Neural progenitor cell (in vitro differentiated cells): ENCODE measurements at regions not wholly inside any gene's neighbourhood (a gene's known extent, or its start where the extent isn't known, plus 50 kb on each side); places are given as distances from the start of the nearest gene placed in this dataset.

ENCODE experiments used
- DNase-seq: peaks from one replicate; pipeline ENCODE4 v3.0.0-alpha.2; 2016; ENCODE audit warnings: low spot score
- H2AFZ ChIP-seq: fragments of 200-600 bp; sonication (generic); replicated peaks from 2 replicates; pipeline ENCODE4 v1.6.1; 2016; ENCODE audit warnings: antibody characterized with exemption
- H3F3A ChIP-seq: fragments of 200-600 bp; sonication (generic); 2 replicates; pipeline ENCODE4 v1.6.1; 2016; ENCODE audit warnings: antibody characterized with exemption, low read depth
- H3K27ac ChIP-seq: fragments of 200-600 bp; sonication (generic); 2 replicates; pipeline ENCODE4 v1.5.1; 2016; ENCODE audit warnings: mild to moderate bottlenecking
- H3K27me3 ChIP-seq: fragments of 200-600 bp; sonication (generic); 2 replicates; pipeline ENCODE4 v1.6.1; 2016; ENCODE audit warnings: mild to moderate bottlenecking, moderate library complexity
- H3K36me3 ChIP-seq: fragments of 200-600 bp; sonication (generic); 2 replicates; pipeline ENCODE4 v1.5.1; 2016
- H3K4me1 ChIP-seq: fragments of 200-600 bp; sonication (generic); 2 replicates; pipeline ENCODE4 v1.6.1; 2016; ENCODE audit warnings: mixed run types
- H3K4me2 ChIP-seq: fragments of 200-600 bp; sonication (generic); 2 replicates; pipeline ENCODE4 v1.6.1; 2016
- H3K4me3 ChIP-seq: fragments of 200-600 bp; sonication (generic); 2 replicates; pipeline ENCODE4 v1.5.1; 2016
- H3K79me2 ChIP-seq: fragments of 200-600 bp; sonication (generic); 2 replicates; pipeline ENCODE4 v1.6.1; 2016; ENCODE audit warnings: low read depth
- H3K9ac ChIP-seq: fragments of 200-600 bp; sonication (generic); 2 replicates; pipeline ENCODE4 v1.6.1; 2016
- H3K9me3 ChIP-seq: fragments of 200-600 bp; sonication (generic); 2 replicates; pipeline ENCODE4 v1.5.1; 2016; ENCODE audit warnings: low read depth
- H4K20me1 ChIP-seq: fragments of 200-600 bp; sonication (generic); 2 replicates; pipeline ENCODE4 v1.6.1; 2016; ENCODE audit warnings: low read depth
- H3K27ac Mint-ChIP-seq: 3 replicates; pipeline ENCODE4 v1.8.0; 2021; ENCODE audit warnings: mixed read lengths
- H3K27me3 Mint-ChIP-seq: 2 replicates; pipeline ENCODE4 v1.8.0; 2022; ENCODE audit warnings: low read depth, mild to moderate bottlenecking, inconsistent platforms, moderate library complexity, mixed read lengths; ENCODE audit not compliant: insufficient read depth
- H3K36me3 Mint-ChIP-seq: 3 replicates; pipeline ENCODE4 v1.8.0; 2021; ENCODE audit warnings: mixed read lengths
- H3K4me1 Mint-ChIP-seq: 3 replicates; pipeline ENCODE4 v1.8.0; 2021; ENCODE audit warnings: mixed read lengths
- H3K4me3 Mint-ChIP-seq: 3 replicates; pipeline ENCODE4 v1.8.0; 2021; ENCODE audit warnings: mild to moderate bottlenecking, moderate library complexity, mixed read lengths
- H3K9me3 Mint-ChIP-seq: 3 replicates; pipeline ENCODE4 v1.8.0; 2020; ENCODE audit warnings: mixed read lengths
- CTCF ChIP-seq: fragments of 200-600 bp; sonication (generic); IDR thresholded peaks from 2 replicates; pipeline ENCODE4 v1.5.1; 2017; ENCODE audit warnings: antibody characterized with exemption, mild to moderate bottlenecking
- EZH2 ChIP-seq: fragments of 200-600 bp; sonication (generic); IDR thresholded peaks from 2 replicates; pipeline ENCODE4 v1.6.1; 2017; ENCODE audit warnings: antibody characterized with exemption, mild to moderate bottlenecking, moderate library complexity
- EZH2phosphoT487 ChIP-seq: fragments of 200-600 bp; sonication (generic); IDR thresholded peaks from 2 replicates; pipeline ENCODE4 v1.6.1; 2017; ENCODE audit warnings: antibody characterized with exemption

GRCh38 chr20:23159256-23159946 is 73.3 kb upstream of the CD93 start:
- peaks cover 3% of the 10 kb centered on the region for H3F3A ChIP-seq
- H4K20me1 ChIP-seq: no peaks in the 10 kb centered on the region
- Mint-ChIP-seq H3K27me3 (peaks cover 2% of the 10 kb centered on the region), H3K4me3 (no peak overlapping the region), H3K36me3 (no peaks in the 10 kb centered on the region), H3K9me3 (no peaks in the 10 kb centered on the region), H3K27ac (no peak overlapping the region), H3K4me1 (peaks cover 10% of the 10 kb centered on the region)
- DNase-seq: no peak
- no peaks in the 10 kb centered on the region for H3K36me3 ChIP-seq
- no peaks in the 10 kb centered on the region for H3K27me3 ChIP-seq
- no peaks in the 10 kb centered on the region for H3K9me3 ChIP-seq
- no peak overlapping the region for H3K27ac ChIP-seq
- H3K4me2 ChIP-seq: peak overlapping the region; percentile 52
- no peak overlapping the region for H2AFZ ChIP-seq
- TF ChIP-seq EZH2phosphoT487 (no peak), CTCF (no peak), EZH2 (no peak)
- no peaks in the 10 kb centered on the region for H3K79me2 ChIP-seq
- H3K9ac ChIP-seq: no peak overlapping the region
- peaks cover 18% of the 10 kb centered on the region for H3K4me1 ChIP-seq
- no peak overlapping the region for H3K4me3 ChIP-seq

- Mint-ChIP-seq H3K36me3 (no peaks in the 10 kb centered on the region), H3K4me1 (peaks cover 10% of the 10 kb centered on the region), H3K27ac (no peak overlapping the region), H3K4me3 (no peak overlapping the region), H3K27me3 (peaks cover 2% of the 10 kb centered on the region), H3K9me3 (no peaks in the 10 kb centered on the region)
- Histone ChIP-seq H3K4me3 (no peak overlapping the region), H3K9me3 (no peaks in the 10 kb centered on the region), H3K4me2 (no peak overlapping the region), H3F3A (peaks cover 3% of the 10 kb centered on the region), H4K20me1 (no peaks in the 10 kb centered on the region), H3K36me3 (no peaks in the 10 kb centered on the region), H3K9ac (no peak overlapping the region), H3K4me1 (peaks cover 18% of the 10 kb centered on the region), H3K27me3 (no peaks in the 10 kb centered on the region), H3K79me2 (no peaks in the 10 kb centered on the region), H3K27ac (no peak overlapping the region), H2AFZ (no peak overlapping the region)
- TF ChIP-seq EZH2 (no peak), EZH2phosphoT487 (no peak), CTCF (no peak)
- no peak for DNase-seq
Measured at GRCh38 chr20:23157734-23158133, 71.6 kb upstream of the CD93 start.

GRCh38 chr20:23156842-23157423 is 70.8 kb upstream of the CD93 start:
- no peak for TF ChIP-seq EZH2phosphoT487
- Histone ChIP-seq H3K9me3 (no peaks in the 10 kb centered on the region), H2AFZ (no peak overlapping the region), H3K27ac (no peak overlapping the region), H3K36me3 (no peaks in the 10 kb centered on the region), H3K79me2 (no peaks in the 10 kb centered on the region), H3F3A (peaks cover 3% of the 10 kb centered on the region), H3K4me3 (no peak overlapping the region), H3K4me2 (no peak overlapping the region), H4K20me1 (no peaks in the 10 kb centered on the region), H3K9ac (no peak overlapping the region), H3K27me3 (no peaks in the 10 kb centered on the region), H3K4me1 (peaks cover 18% of the 10 kb centered on the region)
- no peak for DNase-seq
- H3K4me3 Mint-ChIP-seq: no peak overlapping the region
- H3K4me1 Mint-ChIP-seq: peaks cover 10% of the 10 kb centered on the region
- peaks cover 2% of the 10 kb centered on the region for H3K27me3 Mint-ChIP-seq
- H3K27ac Mint-ChIP-seq: no peak overlapping the region
- H3K9me3 Mint-ChIP-seq: no peaks in the 10 kb centered on the region
- H3K36me3 Mint-ChIP-seq: no peaks in the 10 kb centered on the region
